DND-41 (cell line): ENCODE measurements at regions not wholly inside any gene's neighbourhood (a gene's known extent, or its start where the extent isn't known, plus 50 kb on each side); places are given as distances from the start of the nearest gene placed in this dataset.

Experiments used
- CTCF ChIP-seq: IDR thresholded peaks from 2 replicates; pipeline ENCODE4 v1.5.1; 2012; ENCODE audit warnings: borderline replicate concordance, low read length, moderate library complexity, mild to moderate bottlenecking; ENCODE audit not compliant: poor library complexity, severe bottlenecking; ENCODE audit errors: extremely low read depth
- EZH2 ChIP-seq: IDR thresholded peaks from 3 replicates; pipeline ENCODE4 v1.6.1; 2012; ENCODE audit warnings: borderline replicate concordance, low read depth, mild to moderate bottlenecking, moderate library complexity, low read length, inconsistent platforms; ENCODE audit not compliant: severe bottlenecking

GRCh38 chr3:61448378-61448777 is 113.0 kb upstream of the PTPRG start:
- TF ChIP-seq CTCF (no peak), EZH2 (no peak)
